Upper lobe of left lung (tissue), 4 donors: ENCODE measurements at regions not wholly inside any gene's neighbourhood (a gene's known extent, or its start where the extent isn't known, plus 50 kb on each side); places are given as distances from the start of the nearest gene placed in this dataset.

Source experiments
- CTCF ChIP-seq, 6 experiments: fragments of 450-650 bp in 4 of 6; fragments of 200-600 bp in 2 of 6; sonication (generic) in 2 of 6; IDR thresholded peaks; one replicate each; pipeline ENCODE4 v1.5.1; 2016 to 2019; ENCODE audit warnings: antibody characterized with exemption in 6 of 6
- POLR2AphosphoS5 ChIP-seq, 2 donors: sonication (generic); formaldehyde crosslinking; IDR thresholded peaks; one replicate each; pipeline ENCODE4 v1.5.1; 2017; ENCODE audit warnings: antibody characterized with exemption in 2 of 2

DNA sequence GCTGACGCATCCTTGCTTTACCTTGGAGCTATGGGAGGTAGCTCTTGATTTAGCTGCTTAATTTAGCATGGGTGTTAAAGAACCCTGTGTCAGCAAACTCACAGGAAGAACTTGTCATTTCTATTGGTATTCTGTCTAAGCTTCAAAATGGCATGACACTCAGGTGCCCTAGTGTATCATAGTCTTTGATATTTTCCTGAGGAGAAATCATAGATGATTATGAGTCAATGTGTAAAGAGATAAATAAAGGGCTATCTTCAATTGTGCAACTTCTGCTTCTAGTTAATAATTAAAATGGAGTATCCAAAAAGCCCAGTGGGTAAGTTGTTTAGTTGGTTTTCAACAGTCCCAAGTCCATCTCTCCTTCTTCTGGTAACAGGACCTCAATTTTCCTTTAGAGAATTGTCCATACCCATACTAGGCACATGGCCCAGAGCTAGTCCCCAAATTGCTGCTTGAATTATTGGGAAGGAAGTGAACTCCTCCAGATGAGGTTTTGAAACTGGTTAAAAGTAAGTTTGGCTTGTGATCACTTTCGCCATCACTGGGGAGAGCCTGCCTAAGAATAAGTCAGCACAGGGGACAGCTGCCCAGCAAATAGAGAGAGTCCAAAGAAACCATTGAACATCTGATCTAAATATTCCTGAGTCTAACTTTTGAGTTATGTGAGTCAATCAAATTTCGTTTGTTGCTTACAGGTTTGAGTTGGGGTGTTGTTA, 169.0 kb upstream of the PHYHIPL start:
- TF ChIP-seq CTCF (IDR thresholded peaks at IDR 0.05): no peak
- no peak for TF ChIP-seq POLR2AphosphoS5 (IDR thresholded peaks at IDR 0.05)
